ENCODE measurements at regions not wholly inside any gene's neighbourhood (a gene's known extent, or its start where the extent isn't known, plus 50 kb on each side); places are given as distances from the start of the nearest gene placed in this dataset.
"Not testable (repeated sequence)": the region's sequence is repeated elsewhere in the genome, so short reads cannot be mapped to it uniquely, and the experiment has no call there.

GRCh38 chr5:7094626-7095025, 301.3 kb upstream of the ADCY2 start:
- no peak for DNase-seq (ENCODE audit: low read depth)

GRCh38 chr5:7096294-7096693, 299.6 kb upstream of the ADCY2 start:
- no peak for DNase-seq (ENCODE audit: low read depth)

- DNase-seq (ENCODE audit: low read depth): no peak
Observed at GRCh38 chr5:7105358-7105757, 290.6 kb upstream of the ADCY2 start.

GRCh38 chr5:7117961-7118360, 278.0 kb upstream of the ADCY2 start:
- DNase-seq (ENCODE audit: low read depth): no peak

- no peak for DNase-seq (ENCODE audit: low read depth)
Observed at GRCh38 chr5:7131680-7132079, 264.3 kb upstream of the ADCY2 start.

GRCh38 chr5:7146886-7147285, 249.1 kb upstream of the ADCY2 start:
- no peak for DNase-seq (ENCODE audit: low read depth)

- DNase-seq (ENCODE audit: low read depth): no peak
Observed at GRCh38 chr5:7157083-7157482, 238.9 kb upstream of the ADCY2 start.

GRCh38 chr5:7169240-7169878, 226.6 kb upstream of the ADCY2 start:
- no peak for DNase-seq (ENCODE audit: low read depth)

GRCh38 chr5:7170785-7171184, 225.2 kb upstream of the ADCY2 start:
- not testable (repeated sequence) for DNase-seq (ENCODE audit: low read depth)

GRCh38 chr5:7179364-7179763, 216.6 kb upstream of the ADCY2 start:
- no peak for DNase-seq (ENCODE audit: low read depth)

- no peak for DNase-seq (ENCODE audit: low read depth)
Observed at GRCh38 chr5:7181841-7182240, 214.1 kb upstream of the ADCY2 start.

GRCh38 chr5:7185742-7186141, 210.2 kb upstream of the ADCY2 start:
- no peak for DNase-seq (ENCODE audit: low read depth)

GRCh38 chr5:7186818-7187217, 209.1 kb upstream of the ADCY2 start:
- no peak for DNase-seq (ENCODE audit: low read depth)

- DNase-seq (ENCODE audit: low read depth): no peak
Observed at GRCh38 chr5:7190712-7191250, 205.2 kb upstream of the ADCY2 start.

GRCh38 chr5:7192016-7192415, 203.9 kb upstream of the ADCY2 start:
- DNase-seq (ENCODE audit: low read depth): no peak

- DNase-seq (ENCODE audit: low read depth): no peak
Observed at GRCh38 chr5:7202846-7203245, 193.1 kb upstream of the ADCY2 start.

GRCh38 chr5:7207979-7208378, 188.0 kb upstream of the ADCY2 start:
- no peak for DNase-seq (ENCODE audit: low read depth)

- no peak for DNase-seq (ENCODE audit: low read depth)
Observed at GRCh38 chr5:7208938-7209337, 187.0 kb upstream of the ADCY2 start.

- DNase-seq (ENCODE audit: low read depth): no peak
Observed at GRCh38 chr5:7209658-7210057, 186.3 kb upstream of the ADCY2 start.

GRCh38 chr5:7210549-7210948, 185.4 kb upstream of the ADCY2 start:
- no peak for DNase-seq (ENCODE audit: low read depth)

GRCh38 chr5:7213525-7213924, 182.4 kb upstream of the ADCY2 start:
- DNase-seq (ENCODE audit: low read depth): no peak

- no peak for DNase-seq (ENCODE audit: low read depth)
Observed at GRCh38 chr5:7214906-7215416, 181.0 kb upstream of the ADCY2 start.

- DNase-seq (ENCODE audit: low read depth): no peak
Observed at GRCh38 chr5:7218141-7218540, 177.8 kb upstream of the ADCY2 start.

GRCh38 chr5:7220156-7220555, 175.8 kb upstream of the ADCY2 start:
- DNase-seq (ENCODE audit: low read depth): no peak

All from activated T-cell treated with anti-CD3 and anti-CD28 coated beads for 48 hours (primary cell).